SK-N-MC (cell line): ENCODE measurements at regions not wholly inside any gene's neighbourhood (a gene's known extent, or its start where the extent isn't known, plus 50 kb on each side); places are given as distances from the start of the nearest gene placed in this dataset.

Experiments used
- EZH2 ChIP-seq: fragments of 200-600 bp; sonication (generic); IDR thresholded peaks from one replicate; pipeline ENCODE4 v1.6.1; 2017; ENCODE audit warnings: antibody characterized with exemption
- FOXP2 ChIP-seq: optimal IDR thresholded peaks from 2 replicates; pipeline ENCODE3; 2011; ENCODE audit warnings: mild to moderate bottlenecking, moderate library complexity; ENCODE audit not compliant: insufficient read depth; ENCODE audit errors: extremely low read length, control extremely low read depth
- POLR2AphosphoS5 ChIP-seq: IDR thresholded peaks from 2 replicates; pipeline ENCODE4 v1.6.1; 2012; ENCODE audit warnings: mild to moderate bottlenecking, low read depth, low read length, borderline replicate concordance

GRCh38 chr4:8731364-8731763 is 138.8 kb downstream of the CPZ start:
- TF ChIP-seq POLR2AphosphoS5 (no peak), EZH2 (no peak), FOXP2 (no peak)
